NCI-H2196 (cell line): ENCODE measurements at regions not wholly inside any gene's neighbourhood (a gene's known extent, or its start where the extent isn't known, plus 50 kb on each side); places are given as distances from the start of the nearest gene placed in this dataset.
A peak's percentile ranks its signal among the peaks of the same experiment; 100 is the strongest.
"Not testable (repeated sequence)": the region's sequence is repeated elsewhere in the genome, so short reads cannot be mapped to it uniquely, and the experiment has no call there.

Source experiments
- DNase-seq: peaks from one replicate; lab custom pipeline; 2025; ENCODE audit not compliant: unreplicated experiment; lab: John Stamatoyannopoulos, UW

GRCh38 chr21:39083377-39084008 is 99.8 kb downstream of the PSMG1 start:
- no peak for DNase-seq

GRCh38 chr21:39082656-39083376 is 100.4 kb downstream of the PSMG1 start:
- DNase-seq = peak; percentile 76

GRCh38 chr21:39080366-39080765 is 102.9 kb downstream of the PSMG1 start:
- DNase-seq = no peak

GRCh38 chr21:39079617-39080016 is 103.6 kb downstream of the PSMG1 start:
- no peak for DNase-seq

- no peak for DNase-seq
Observed at GRCh38 chr21:39078322-39079065, 104.8 kb downstream of the PSMG1 start.

- no peak for DNase-seq
Observed at GRCh38 chr21:39077876-39078275, 105.4 kb downstream of the PSMG1 start.

- DNase-seq = no peak
Observed at GRCh38 chr21:39074508-39074907, 108.7 kb downstream of the PSMG1 start.

- DNase-seq = no peak
Observed at GRCh38 chr21:39073717-39074116, 109.5 kb downstream of the PSMG1 start.

- DNase-seq = no peak
Observed at GRCh38 chr21:39073063-39073462, 110.2 kb downstream of the PSMG1 start.

GRCh38 chr21:39072468-39072867 is 110.8 kb downstream of the PSMG1 start:
- DNase-seq = no peak

GRCh38 chr21:39071623-39072214 is 111.5 kb downstream of the PSMG1 start:
- DNase-seq = no peak

GRCh38 chr21:39069856-39070255 is 113.4 kb downstream of the PSMG1 start:
- DNase-seq = not testable (repeated sequence)

GRCh38 chr21:39066829-39067780 is 116.1 kb downstream of the PSMG1 start:
- DNase-seq = no peak

- no peak for DNase-seq
Observed at GRCh38 chr21:39065917-39066316, 117.3 kb downstream of the PSMG1 start.

- DNase-seq = no peak
Observed at GRCh38 chr21:39064325-39065012, 118.8 kb downstream of the PSMG1 start.

- no peak for DNase-seq
Observed at GRCh38 chr21:39063517-39063916, 119.7 kb downstream of the PSMG1 start.

GRCh38 chr21:39062196-39062595 is 121.1 kb downstream of the PSMG1 start:
- no peak for DNase-seq

GRCh38 chr21:39061766-39062165 is 121.5 kb downstream of the PSMG1 start:
- DNase-seq = no peak

GRCh38 chr21:39060485-39061083 is 122.7 kb downstream of the PSMG1 start:
- no peak for DNase-seq

GRCh38 chr21:39057121-39057520 is 126.1 kb downstream of the PSMG1 start:
- peak; percentile 13 for DNase-seq
